KMS-11 (cell line): ENCODE measurements at regions not wholly inside any gene's neighbourhood (a gene's known extent, or its start where the extent isn't known, plus 50 kb on each side); places are given as distances from the start of the nearest gene placed in this dataset.
"Not testable (repeated sequence)": the region's sequence is repeated elsewhere in the genome, so short reads cannot be mapped to it uniquely, and the experiment has no call there.

Source experiments
- H2AFZ ChIP-seq: fragments of 200-600 bp; sonication (generic); 2 replicates; pipeline ENCODE4 v1.6.1; 2016; ENCODE audit warnings: antibody characterized with exemption, mixed run types, low read depth
- H3K27ac ChIP-seq: fragments of 200-600 bp; sonication (generic); 2 replicates; pipeline ENCODE4 v1.6.1; 2016; ENCODE audit warnings: mild to moderate bottlenecking, mixed run types
- H3K27me3 ChIP-seq: fragments of 200-600 bp; sonication (generic); 2 replicates; pipeline ENCODE4 v1.6.1; 2017; ENCODE audit warnings: mild to moderate bottlenecking, low read depth, mixed run types, moderate library complexity; ENCODE audit not compliant: insufficient read depth
- H3K36me3 ChIP-seq: fragments of 200-600 bp; sonication (generic); 2 replicates; pipeline ENCODE4 v1.6.1; 2017; ENCODE audit warnings: mild to moderate bottlenecking, mixed run types; ENCODE audit not compliant: insufficient read depth
- H3K4me1 ChIP-seq: fragments of 200-600 bp; sonication (generic); 2 replicates; pipeline ENCODE4 v1.6.1; 2016; ENCODE audit warnings: mild to moderate bottlenecking, low read depth, mixed run types; ENCODE audit not compliant: poor library complexity, severe bottlenecking
- H3K4me2 ChIP-seq: fragments of 200-600 bp; sonication (generic); 2 replicates; pipeline ENCODE4 v1.7.0; 2016; ENCODE audit warnings: mild to moderate bottlenecking, mixed run types
- H3K4me3 ChIP-seq: fragments of 200-600 bp; sonication (generic); IDR thresholded peaks from 2 replicates; pipeline ENCODE4 v1.6.1; 2017; ENCODE audit warnings: low read depth, low read length, mixed read lengths; ENCODE audit not compliant: insufficient read depth
- H3K79me2 ChIP-seq: fragments of 200-600 bp; sonication (generic); 2 replicates; pipeline ENCODE4 v1.6.1; 2016; ENCODE audit warnings: low read depth, mixed run types; ENCODE audit not compliant: insufficient read depth
- H3K9ac ChIP-seq: fragments of 200-600 bp; sonication (generic); 2 replicates; pipeline ENCODE4 v1.6.1; 2016; ENCODE audit warnings: mild to moderate bottlenecking, mixed run types
- H4K20me1 ChIP-seq: fragments of 200-600 bp; sonication (generic); 2 replicates; pipeline ENCODE4 v1.6.1; 2016; ENCODE audit warnings: mild to moderate bottlenecking, mixed run types; ENCODE audit not compliant: insufficient read depth
- TF ChIP-seq, protein P1 (sequence below): fragments of 200-600 bp; sonication (generic); conservative IDR thresholded peaks from 2 replicates; pipeline ENCODE4 v1.6.1; 2017; ENCODE audit warnings: low read depth, mild to moderate bottlenecking, antibody characterized with exemption, low read length, moderate library complexity, mixed read lengths

DNA sequence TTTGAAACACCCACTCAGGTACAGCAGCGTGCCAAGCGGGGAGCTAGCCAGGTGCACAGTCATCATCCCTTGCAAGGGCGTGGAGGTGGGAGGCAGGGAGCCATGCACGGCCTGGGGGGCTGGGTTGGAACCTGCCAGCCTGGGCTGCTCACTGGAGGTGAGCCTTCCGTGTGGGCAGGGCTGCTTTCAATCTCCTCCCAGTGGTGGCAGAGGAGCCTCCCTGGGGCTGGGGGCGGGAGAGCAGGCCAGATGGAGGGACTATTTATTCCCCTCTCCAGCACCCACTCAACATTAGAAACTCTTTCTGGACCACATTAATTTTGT is 90.3 kb downstream of the KATNIP start:
- Histone ChIP-seq H3K4me1 (no peaks in the 10 kb centered on the region), H4K20me1 (no peaks in the 10 kb centered on the region), H3K36me3 (no peaks in the 10 kb centered on the region), H3K27me3 (no peaks in the 10 kb centered on the region), H3K9ac (no peak overlapping the region), H3K27ac (no peak overlapping the region), H2AFZ (no peak overlapping the region), H3K4me2 (no peak overlapping the region), H3K79me2 (no peaks in the 10 kb centered on the region), H3K4me3 (no peak overlapping the region)
- TF ChIP-seq, protein P1, sequence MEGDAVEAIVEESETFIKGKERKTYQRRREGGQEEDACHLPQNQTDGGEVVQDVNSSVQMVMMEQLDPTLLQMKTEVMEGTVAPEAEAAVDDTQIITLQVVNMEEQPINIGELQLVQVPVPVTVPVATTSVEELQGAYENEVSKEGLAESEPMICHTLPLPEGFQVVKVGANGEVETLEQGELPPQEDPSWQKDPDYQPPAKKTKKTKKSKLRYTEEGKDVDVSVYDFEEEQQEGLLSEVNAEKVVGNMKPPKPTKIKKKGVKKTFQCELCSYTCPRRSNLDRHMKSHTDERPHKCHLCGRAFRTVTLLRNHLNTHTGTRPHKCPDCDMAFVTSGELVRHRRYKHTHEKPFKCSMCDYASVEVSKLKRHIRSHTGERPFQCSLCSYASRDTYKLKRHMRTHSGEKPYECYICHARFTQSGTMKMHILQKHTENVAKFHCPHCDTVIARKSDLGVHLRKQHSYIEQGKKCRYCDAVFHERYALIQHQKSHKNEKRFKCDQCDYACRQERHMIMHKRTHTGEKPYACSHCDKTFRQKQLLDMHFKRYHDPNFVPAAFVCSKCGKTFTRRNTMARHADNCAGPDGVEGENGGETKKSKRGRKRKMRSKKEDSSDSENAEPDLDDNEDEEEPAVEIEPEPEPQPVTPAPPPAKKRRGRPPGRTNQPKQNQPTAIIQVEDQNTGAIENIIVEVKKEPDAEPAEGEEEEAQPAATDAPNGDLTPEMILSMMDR, result no peak

DNA sequence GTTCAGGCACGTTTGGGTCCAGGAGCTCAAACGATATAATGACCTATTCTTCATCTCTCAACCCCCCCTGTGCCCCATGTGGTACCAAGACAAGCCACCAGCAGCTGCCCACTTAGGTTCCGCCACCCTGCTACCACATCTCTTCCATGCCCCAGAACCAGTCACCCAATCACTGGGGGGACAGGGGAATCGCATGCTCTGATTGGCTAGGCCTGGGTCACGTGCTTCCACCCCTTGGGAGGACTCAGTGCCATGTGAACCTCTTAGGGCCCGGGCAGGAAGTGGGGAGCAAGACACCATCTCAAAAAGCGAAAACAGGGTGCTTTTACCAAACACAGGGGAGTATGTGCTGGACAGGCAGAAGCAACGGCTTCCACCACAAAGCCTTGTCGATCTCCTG is 91.3 kb downstream of the KATNIP start:
- Histone ChIP-seq H3K79me2 (no peaks in the 10 kb centered on the region), H3K4me2 (no peak overlapping the region), H3K36me3 (no peaks in the 10 kb centered on the region), H2AFZ (no peak overlapping the region), H3K27me3 (no peaks in the 10 kb centered on the region), H4K20me1 (no peaks in the 10 kb centered on the region), H3K4me3 (no peak overlapping the region), H3K4me1 (no peaks in the 10 kb centered on the region), H3K9ac (no peak overlapping the region), H3K27ac (no peak overlapping the region)
- TF ChIP-seq, protein P1, result no peak

DNA sequence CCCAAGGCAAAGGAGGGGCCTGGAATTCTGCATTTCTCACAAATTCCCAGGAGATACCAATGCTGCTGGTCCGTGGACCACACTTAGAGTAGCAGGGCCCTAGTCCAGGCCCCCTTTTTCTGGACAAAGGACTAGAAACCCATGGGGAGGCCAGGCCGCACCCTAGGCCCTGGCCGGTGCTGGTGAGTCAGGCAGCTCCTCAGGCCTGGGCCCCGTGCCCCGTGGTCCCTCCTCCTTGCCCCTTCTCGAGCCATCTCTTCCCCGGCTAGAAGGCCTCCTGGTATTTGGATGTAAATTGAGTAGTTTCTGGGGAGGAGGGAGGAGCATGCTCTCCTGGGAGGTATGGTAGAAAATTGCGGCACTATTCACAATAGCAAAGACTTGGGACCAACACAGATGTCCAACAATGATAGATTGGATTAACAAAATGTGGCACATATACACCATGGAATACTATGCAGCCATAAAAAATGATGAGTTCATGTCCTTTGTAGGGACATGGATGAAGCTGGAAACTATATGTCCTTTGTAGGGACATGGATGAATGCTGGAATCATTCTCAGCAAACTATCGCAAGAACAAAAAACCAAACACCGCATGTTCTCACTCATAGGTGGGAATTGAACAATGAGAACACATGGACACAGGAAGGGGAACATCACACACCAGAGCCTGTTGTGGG is 91.9 kb downstream of the KATNIP start:
- not testable (repeated sequence) for H3K79me2 ChIP-seq, H2AFZ ChIP-seq, H3K4me2 ChIP-seq, H3K4me1 ChIP-seq, H3K9ac ChIP-seq, H3K4me3 ChIP-seq, H3K27ac ChIP-seq, H3K36me3 ChIP-seq, H3K27me3 ChIP-seq, H4K20me1 ChIP-seq

DNA sequence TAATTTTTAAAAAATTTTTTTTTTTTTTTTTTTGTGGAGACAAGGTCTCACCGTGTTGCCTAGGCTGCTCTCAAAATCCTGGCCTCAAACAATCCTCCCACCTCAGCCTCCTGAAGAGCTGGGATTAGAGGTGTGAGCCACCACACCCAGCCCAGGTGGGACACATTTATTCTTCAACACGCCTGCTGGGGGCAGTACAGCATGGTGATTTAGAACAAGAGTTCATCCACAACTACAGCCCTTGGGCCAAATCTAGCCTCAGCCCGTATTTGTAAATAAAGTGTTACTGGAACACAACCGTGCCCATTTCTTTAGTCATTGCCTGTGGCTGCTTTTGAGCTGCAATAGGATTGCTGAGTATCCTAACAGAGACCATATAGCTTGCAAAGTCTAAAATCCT is 92.8 kb downstream of the KATNIP start:
- H3K79me2 ChIP-seq, result no peaks in the 10 kb centered on the region
- no peak overlapping the region for H3K4me3 ChIP-seq
- H3K9ac ChIP-seq, result no peak overlapping the region
- no peaks in the 10 kb centered on the region for H3K27me3 ChIP-seq
- H2AFZ ChIP-seq, result no peak overlapping the region
- TF ChIP-seq, protein P1, result peak; percentile 39
- H3K4me2 ChIP-seq, result no peak overlapping the region
- H3K4me1 ChIP-seq, result no peaks in the 10 kb centered on the region
- no peaks in the 10 kb centered on the region for H4K20me1 ChIP-seq
- H3K36me3 ChIP-seq, result no peaks in the 10 kb centered on the region
- no peak overlapping the region for H3K27ac ChIP-seq

DNA sequence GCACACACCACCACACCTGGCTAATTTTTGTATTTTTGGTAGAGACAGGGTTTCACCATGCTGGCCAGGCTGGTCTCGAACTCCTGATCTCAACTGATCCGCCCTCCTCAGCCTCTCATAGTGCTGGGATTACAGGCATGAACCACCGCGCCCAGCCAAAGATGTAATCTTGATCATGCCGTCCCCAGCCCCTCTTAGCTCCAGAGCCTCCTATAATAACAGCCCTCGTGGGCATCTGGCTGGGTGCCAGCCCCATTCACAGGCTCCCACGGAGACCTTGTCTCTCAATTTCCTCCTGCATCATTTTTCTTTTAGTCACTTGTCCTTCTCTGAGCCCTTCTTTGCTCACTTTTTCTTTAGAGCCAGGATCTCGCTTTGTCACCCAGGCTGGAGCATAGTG is 94.2 kb downstream of the KATNIP start:
- H3K36me3 ChIP-seq, result no peaks in the 10 kb centered on the region
- H3K9ac ChIP-seq, result no peak overlapping the region
- no peak overlapping the region for H2AFZ ChIP-seq
- no peaks in the 10 kb centered on the region for H4K20me1 ChIP-seq
- no peak overlapping the region for H3K4me2 ChIP-seq
- H3K27ac ChIP-seq, result no peak overlapping the region
- H3K79me2 ChIP-seq, result no peaks in the 10 kb centered on the region
- TF ChIP-seq, protein P1, result no peak
- H3K4me3 ChIP-seq, result no peak overlapping the region
- H3K27me3 ChIP-seq, result no peaks in the 10 kb centered on the region
- H3K4me1 ChIP-seq, result no peaks in the 10 kb centered on the region
